AG09319 (cell line): ENCODE measurements at regions not wholly inside any gene's neighbourhood (a gene's known extent, or its start where the extent isn't known, plus 50 kb on each side); places are given as distances from the start of the nearest gene placed in this dataset.
"Not testable (repeated sequence)": the region's sequence is repeated elsewhere in the genome, so short reads cannot be mapped to it uniquely, and the experiment has no call there.

Experiments
- DNase-seq: peaks from one replicate; pipeline ENCODE4 v3.0.0-alpha.2; 2010; ENCODE audit warnings: low read depth; ENCODE audit errors: extremely low read depth
- CTCF ChIP-seq: IDR thresholded peaks from 2 replicates; pipeline ENCODE4 v1.5.1; 2011; ENCODE audit warnings: low read depth, mild to moderate bottlenecking, inconsistent platforms, low read length, moderate library complexity

DNA sequence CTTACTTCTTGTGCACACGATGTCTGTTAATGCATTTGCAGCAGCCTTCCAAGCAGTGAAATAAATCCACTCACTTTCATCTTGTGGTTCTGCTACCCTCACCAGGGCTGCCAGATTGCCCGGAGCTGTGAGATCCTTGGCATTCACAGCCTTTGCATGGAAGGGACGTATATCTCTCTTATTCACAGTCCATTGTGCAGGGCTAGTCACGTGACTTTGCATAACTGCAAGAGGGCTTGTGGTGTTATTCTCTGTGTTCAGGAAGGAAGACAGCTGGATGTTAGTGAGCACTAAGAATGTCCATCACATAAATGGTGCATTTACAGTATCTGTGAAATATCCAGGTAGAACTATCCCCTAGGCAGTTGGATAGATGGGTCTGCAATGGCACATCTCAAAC is 96.5 kb upstream of the BEND4 start:
- TF ChIP-seq CTCF, result no peak

DNA sequence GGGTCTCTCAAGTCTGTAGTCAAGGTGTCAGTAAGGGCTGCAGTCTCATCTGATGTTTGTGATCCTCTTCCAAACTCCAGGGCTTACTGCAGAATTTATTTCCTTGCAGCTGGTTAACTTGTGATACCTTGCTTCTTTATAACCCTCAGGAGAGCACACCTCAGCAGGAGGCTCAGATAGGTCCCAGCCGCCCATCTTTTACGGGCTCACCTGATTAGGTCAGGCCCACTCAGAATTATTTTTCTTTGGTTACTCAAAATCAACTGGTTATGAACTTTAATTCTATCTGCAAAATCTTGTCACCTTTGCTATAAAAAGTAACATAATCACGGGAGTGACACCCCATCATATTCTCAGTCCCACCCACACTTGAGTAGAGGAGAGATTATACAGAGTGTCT is 99.9 kb upstream of the BEND4 start:
- no peak for DNase-seq

More for the DNA sequence above, 96.5 kb upstream of the BEND4 start:
- no peak for DNase-seq

DNA sequence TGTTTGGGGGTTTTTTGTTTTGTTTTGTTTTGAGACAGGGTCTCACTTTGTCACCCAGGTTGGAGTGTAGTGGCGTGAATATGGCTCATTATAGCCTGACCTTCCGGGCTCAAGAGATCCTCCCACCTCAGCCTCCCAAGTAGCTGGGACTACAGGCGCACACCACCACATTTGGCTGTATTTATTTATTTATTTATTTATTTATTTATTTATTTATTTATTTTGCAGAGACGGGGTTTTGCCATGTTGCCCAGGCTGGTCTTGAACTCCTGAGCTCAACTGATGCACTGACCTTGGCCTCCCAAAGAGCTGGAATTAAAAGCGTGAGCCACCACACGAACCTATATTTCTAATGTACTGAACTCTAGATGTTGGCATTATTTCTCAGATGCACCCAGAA is 105.2 kb upstream of the BEND4 start:
- DNase-seq, result not testable (repeated sequence)

More for the DNA sequence above, 99.9 kb upstream of the BEND4 start:
- no peak for TF ChIP-seq CTCF

DNA sequence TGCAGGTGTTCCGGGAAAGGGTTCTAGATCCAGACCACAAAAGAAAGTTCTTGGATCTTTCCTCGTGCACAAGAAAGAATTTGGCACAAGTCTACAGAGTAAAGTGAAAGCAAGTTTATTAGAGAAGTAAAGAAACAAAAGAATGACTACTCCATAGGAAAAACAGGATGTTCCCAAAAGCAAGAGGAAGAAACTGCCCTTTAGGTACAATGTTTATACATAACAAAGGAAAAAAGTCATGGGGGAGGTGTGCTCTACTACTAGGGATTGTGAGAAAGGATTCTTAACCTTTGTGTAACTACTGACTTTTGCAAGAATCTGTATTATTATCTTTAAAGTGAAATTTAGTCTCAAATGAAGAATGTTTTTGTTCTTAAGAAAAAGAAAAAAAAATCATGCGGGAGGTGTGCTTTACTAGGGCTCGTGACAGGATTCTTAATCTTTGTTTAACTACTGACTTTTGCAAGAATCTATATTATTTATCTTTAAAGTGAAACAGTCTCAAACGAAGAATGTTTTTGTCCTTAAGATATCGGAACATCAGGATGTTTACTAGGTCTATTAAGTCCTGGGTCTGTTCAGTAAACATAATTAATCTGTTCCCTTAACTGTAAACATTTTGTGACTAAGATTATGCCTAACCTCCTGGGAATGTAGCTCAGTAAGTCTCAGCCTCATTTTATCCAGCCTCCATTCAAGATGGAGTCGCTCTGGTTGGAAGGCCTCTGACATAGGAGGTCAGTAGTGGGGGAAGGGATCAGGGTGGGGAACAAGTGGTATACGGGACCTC is 110.4 kb upstream of the BEND4 start:
- no peak for TF ChIP-seq CTCF
- DNase-seq, result no peak

DNA sequence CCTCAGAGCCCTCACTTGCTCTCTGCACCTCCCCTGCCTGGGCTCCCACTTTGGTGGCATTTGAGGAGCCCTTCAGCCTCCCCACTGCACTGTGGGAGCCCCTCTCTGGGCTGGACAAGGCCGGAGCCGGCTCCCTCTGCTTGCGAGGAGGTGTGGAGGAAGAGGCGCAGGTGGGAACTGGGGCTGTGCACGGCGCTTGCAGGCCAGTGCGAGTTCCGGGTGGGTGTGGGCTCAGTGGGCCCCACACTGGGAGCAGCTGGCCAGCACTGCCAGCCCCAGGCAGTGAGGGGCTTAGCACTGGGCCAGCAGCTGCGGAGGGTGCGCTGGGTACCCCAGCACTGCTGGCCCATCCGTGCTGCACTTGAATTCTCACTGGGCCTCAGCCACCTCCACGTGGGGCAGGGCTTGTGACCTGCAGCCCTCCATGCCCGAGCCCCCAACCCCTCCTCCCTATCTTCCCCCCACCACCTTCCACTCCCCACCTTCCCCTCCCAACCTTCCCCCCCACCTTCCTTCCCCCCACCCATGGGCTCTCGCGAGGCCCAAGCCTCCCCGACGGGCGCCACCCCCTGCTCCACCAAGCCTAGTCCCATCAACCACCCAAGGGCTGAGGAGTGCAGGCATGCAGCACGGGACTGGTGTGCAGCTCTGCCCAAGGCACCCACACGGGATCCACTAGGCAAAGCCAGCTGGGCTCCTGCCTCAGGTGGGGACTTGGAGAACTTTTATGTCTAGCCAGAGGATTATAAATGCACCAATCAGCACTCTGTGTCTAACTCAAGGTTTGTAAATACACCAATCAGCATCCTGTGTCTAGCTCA is 113.5 kb upstream of the BEND4 start:
- no peak for TF ChIP-seq CTCF
- no peak for DNase-seq

DNA sequence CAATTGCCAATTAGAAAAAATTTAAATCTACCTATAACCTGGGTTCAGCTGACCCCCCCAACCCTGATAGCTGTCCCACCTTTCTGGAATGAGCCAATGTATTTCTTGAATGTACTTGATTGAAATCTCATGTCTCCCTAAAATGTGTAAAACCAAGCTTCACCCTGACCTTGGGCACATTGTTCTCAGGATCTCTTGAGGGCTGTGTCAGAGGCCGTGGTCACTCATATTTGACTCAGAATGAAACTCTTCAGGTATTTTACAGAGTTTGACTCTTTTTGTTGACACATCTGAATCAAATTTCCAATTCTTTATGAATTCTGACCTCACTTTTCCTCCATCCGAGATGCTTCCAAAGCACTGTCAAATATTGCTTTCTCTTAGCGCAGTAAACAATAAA is 115.3 kb upstream of the BEND4 start:
- no peak for DNase-seq
- no peak for TF ChIP-seq CTCF

- no peak for DNase-seq
- TF ChIP-seq CTCF, result no peak
Observed at GRCh38 chr4:42268824-42269223, 116.4 kb upstream of the BEND4 start.
